Natural killer cell treated with Interleukin-12 subunit alpha and Interleukin-12 subunit beta and Interleukin-15 and Interleukin-18, amount 100 ng/mL, for 72 hours (primary cell): ENCODE measurements at regions not wholly inside any gene's neighbourhood (a gene's known extent, or its start where the extent isn't known, plus 50 kb on each side); places are given as distances from the start of the nearest gene placed in this dataset.
"Not testable (repeated sequence)": the region's sequence is repeated elsewhere in the genome, so short reads cannot be mapped to it uniquely, and the experiment has no call there.

Experiments
- ATAC-seq, 2 donors: fragments of 150-1000 bp; cut with Tn5 transposase in 1 of 2; sonication (Bioruptor Pico), chemical (Tn5 transposase) in 1 of 2; 2 replicates each; pipeline ENCODE4 v1.10.0; 2021
- DNase-seq: peaks from one replicate; pipeline ENCODE4 v3.0.0; 2022; ENCODE audit warnings: low spot score
- H3K27ac Mint-ChIP-seq, 2 donors: 1 replicate in 1 of 2; 2 replicates in 1 of 2; pipeline ENCODE4 v1.8.0; 2022; ENCODE audit warnings: mixed read lengths in 2 of 2, mild to moderate bottlenecking in 1 of 2, moderate library complexity in 1 of 2
- H3K27me3 Mint-ChIP-seq, 2 donors: 1 replicate in 1 of 2; 2 replicates in 1 of 2; pipeline ENCODE4 v1.8.0; 2022; ENCODE audit warnings: mixed read lengths in 2 of 2
- H3K36me3 Mint-ChIP-seq: one replicate; pipeline ENCODE4 v1.8.0; 2022; ENCODE audit warnings: mixed read lengths
- H3K4me1 Mint-ChIP-seq, 2 donors: 1 replicate in 1 of 2; 2 replicates in 1 of 2; pipeline ENCODE4 v1.8.0; 2022; ENCODE audit warnings: low read depth in 2 of 2, mixed read lengths in 2 of 2, mild to moderate bottlenecking in 1 of 2
- H3K4me3 Mint-ChIP-seq: one replicate; pipeline ENCODE4 v1.8.0; 2022; ENCODE audit warnings: mixed read lengths
- H3K9me3 Mint-ChIP-seq: 2 replicates; pipeline ENCODE4 v1.8.0; 2022; ENCODE audit warnings: mixed read lengths

GRCh38 chr13:58908019-58908679, 1255.6 kb downstream of the DIAPH3 start:
- no peaks in the 10 kb centered on the region for H3K27me3 Mint-ChIP-seq
- H3K9me3 Mint-ChIP-seq = peaks cover 5% of the 10 kb centered on the region
- H3K36me3 Mint-ChIP-seq = no peaks in the 10 kb centered on the region
- no peak overlapping the region for H3K27ac Mint-ChIP-seq
- H3K4me3 Mint-ChIP-seq = no peak overlapping the region
- DNase-seq = no peak
- ATAC-seq = no peak
- H3K4me1 Mint-ChIP-seq = no peaks in the 10 kb centered on the region

GRCh38 chr13:58919551-58919950, 1244.2 kb downstream of the DIAPH3 start:
- no peaks in the 10 kb centered on the region for H3K27me3 Mint-ChIP-seq
- DNase-seq (no peak), ATAC-seq (no peak)
- no peak overlapping the region for H3K4me3 Mint-ChIP-seq
- peaks cover 35% of the 10 kb centered on the region for H3K9me3 Mint-ChIP-seq
- peaks cover 1% of the 10 kb centered on the region for H3K36me3 Mint-ChIP-seq
- H3K4me1 Mint-ChIP-seq = no peaks in the 10 kb centered on the region
- H3K27ac Mint-ChIP-seq = no peak overlapping the region

- Mint-ChIP-seq H3K27me3 (no peaks in the 10 kb centered on the region), H3K9me3 (peaks cover 30% of the 10 kb centered on the region), H3K36me3 (no peaks in the 10 kb centered on the region), H3K4me3 (no peak overlapping the region), H3K27ac (no peak overlapping the region), H3K4me1 (no peaks in the 10 kb centered on the region)
- DNase-seq (no peak), ATAC-seq (no peak)
These were observed 1242.6 kb downstream of the DIAPH3 start for GRCh38 chr13:58921129-58921528.

- Mint-ChIP-seq H3K4me1 (no peaks in the 10 kb centered on the region), H3K36me3 (peaks cover 4% of the 10 kb centered on the region), H3K4me3 (no peak overlapping the region), H3K27ac (no peak overlapping the region), H3K9me3 (peaks cover 44% of the 10 kb centered on the region), H3K27me3 (no peaks in the 10 kb centered on the region)
- DNase-seq (no peak), ATAC-seq (no peak)
These were observed 1236.9 kb downstream of the DIAPH3 start for GRCh38 chr13:58926858-58927257.

- H3K27ac Mint-ChIP-seq = no peak overlapping the region
- ATAC-seq = no peak
- H3K36me3 Mint-ChIP-seq = peaks cover 4% of the 10 kb centered on the region
- no peaks in the 10 kb centered on the region for H3K4me1 Mint-ChIP-seq
- H3K9me3 Mint-ChIP-seq = peaks cover 27% of the 10 kb centered on the region
- H3K4me3 Mint-ChIP-seq = no peak overlapping the region
- DNase-seq = no peak
- no peaks in the 10 kb centered on the region for H3K27me3 Mint-ChIP-seq
These were observed 1230.3 kb downstream of the DIAPH3 start for GRCh38 chr13:58933475-58933874.

- peaks cover 4% of the 10 kb centered on the region for H3K36me3 Mint-ChIP-seq
- ATAC-seq = no peak
- no peak for DNase-seq
- H3K4me1 Mint-ChIP-seq = no peaks in the 10 kb centered on the region
- no peaks in the 10 kb centered on the region for H3K27me3 Mint-ChIP-seq
- H3K27ac Mint-ChIP-seq = no peak overlapping the region
- no peak overlapping the region for H3K4me3 Mint-ChIP-seq
- peaks cover 25% of the 10 kb centered on the region for H3K9me3 Mint-ChIP-seq
These were observed 1228.0 kb downstream of the DIAPH3 start for GRCh38 chr13:58935689-58936088.

GRCh38 chr13:58946274-58946673, 1217.5 kb downstream of the DIAPH3 start:
- Mint-ChIP-seq H3K27ac (no peak overlapping the region), H3K36me3 (peaks cover 15% of the 10 kb centered on the region), H3K27me3 (no peaks in the 10 kb centered on the region), H3K4me1 (no peaks in the 10 kb centered on the region), H3K9me3 (peaks cover 26% of the 10 kb centered on the region), H3K4me3 (no peak overlapping the region)
- ATAC-seq (no peak), DNase-seq (no peak)

- peaks cover 9% of the 10 kb centered on the region for H3K36me3 Mint-ChIP-seq
- DNase-seq = no peak
- no peaks in the 10 kb centered on the region for H3K4me1 Mint-ChIP-seq
- no peaks in the 10 kb centered on the region for H3K27me3 Mint-ChIP-seq
- H3K27ac Mint-ChIP-seq = no peak overlapping the region
- no peak overlapping the region for H3K4me3 Mint-ChIP-seq
- no peak for ATAC-seq
- peaks cover 23% of the 10 kb centered on the region for H3K9me3 Mint-ChIP-seq
These were observed 1214.1 kb downstream of the DIAPH3 start for GRCh38 chr13:58949646-58950045.

- H3K36me3 Mint-ChIP-seq = peaks cover 9% of the 10 kb centered on the region
- ATAC-seq (no peak), DNase-seq (no peak)
- H3K27ac Mint-ChIP-seq = no peak overlapping the region
- H3K4me1 Mint-ChIP-seq = no peaks in the 10 kb centered on the region
- H3K27me3 Mint-ChIP-seq = no peaks in the 10 kb centered on the region
- H3K4me3 Mint-ChIP-seq = no peak overlapping the region
- peaks cover 21% of the 10 kb centered on the region for H3K9me3 Mint-ChIP-seq
These were observed 1212.8 kb downstream of the DIAPH3 start for GRCh38 chr13:58950911-58951310.

GRCh38 chr13:58953638-58954037, 1210.1 kb downstream of the DIAPH3 start:
- no peaks in the 10 kb centered on the region for H3K4me1 Mint-ChIP-seq
- ATAC-seq = no peak
- H3K36me3 Mint-ChIP-seq = peaks cover 9% of the 10 kb centered on the region
- peaks cover 15% of the 10 kb centered on the region for H3K9me3 Mint-ChIP-seq
- H3K27ac Mint-ChIP-seq = no peak overlapping the region
- no peaks in the 10 kb centered on the region for H3K27me3 Mint-ChIP-seq
- no peak overlapping the region for H3K4me3 Mint-ChIP-seq
- no peak for DNase-seq

GRCh38 chr13:58955546-58956385, 1208.0 kb downstream of the DIAPH3 start:
- no peak overlapping the region for H3K27ac Mint-ChIP-seq
- H3K4me3 Mint-ChIP-seq = no peak overlapping the region
- peaks cover 11% of the 10 kb centered on the region for H3K9me3 Mint-ChIP-seq
- no peak for DNase-seq
- H3K36me3 Mint-ChIP-seq = peaks cover 2% of the 10 kb centered on the region
- no peaks in the 10 kb centered on the region for H3K4me1 Mint-ChIP-seq
- no peak for ATAC-seq
- no peaks in the 10 kb centered on the region for H3K27me3 Mint-ChIP-seq

GRCh38 chr13:58958097-58958496, 1205.6 kb downstream of the DIAPH3 start:
- not testable (repeated sequence) for H3K9me3 Mint-ChIP-seq, H3K27ac Mint-ChIP-seq, H3K36me3 Mint-ChIP-seq, ATAC-seq, DNase-seq, H3K27me3 Mint-ChIP-seq, H3K4me1 Mint-ChIP-seq, H3K4me3 Mint-ChIP-seq

GRCh38 chr13:58960888-58961287, 1202.8 kb downstream of the DIAPH3 start:
- Mint-ChIP-seq H3K27ac (no peak overlapping the region), H3K4me3 (no peak overlapping the region), H3K9me3 (no peaks in the 10 kb centered on the region), H3K36me3 (no peaks in the 10 kb centered on the region), H3K4me1 (no peaks in the 10 kb centered on the region), H3K27me3 (no peaks in the 10 kb centered on the region)
- DNase-seq (no peak), ATAC-seq (no peak)

GRCh38 chr13:58963321-58963720, 1200.4 kb downstream of the DIAPH3 start:
- no peak for ATAC-seq
- Mint-ChIP-seq H3K4me3 (no peak overlapping the region), H3K9me3 (peaks cover 2% of the 10 kb centered on the region), H3K36me3 (no peaks in the 10 kb centered on the region), H3K27me3 (no peaks in the 10 kb centered on the region), H3K27ac (no peak overlapping the region), H3K4me1 (no peaks in the 10 kb centered on the region)
- no peak for DNase-seq
